DND-41 (cell line): ENCODE measurements at regions not wholly inside any gene's neighbourhood (a gene's known extent, or its start where the extent isn't known, plus 50 kb on each side); places are given as distances from the start of the nearest gene placed in this dataset.

Experiments used
- ATAC-seq: fragments of 200-7000 bp; cut with Tn5 transposase; 3 replicates; pipeline ENCODE4 v1.9.1; 2021; ENCODE audit warnings: low read depth; ENCODE audit not compliant: insufficient read depth
- DNase-seq: peaks from one replicate; pipeline ENCODE4 v3.0.0-alpha.2; 2020
- H2AFZ ChIP-seq: 2 replicates; pipeline ENCODE4 v1.6.0; 2012; ENCODE audit warnings: low read depth, low read length
- H3K27ac ChIP-seq: 2 replicates; pipeline ENCODE4 v1.5.1; 2012; ENCODE audit warnings: low read length, inconsistent platforms
- H3K27me3 ChIP-seq: fragments of 200-600 bp; sonication (generic); 2 replicates; pipeline ENCODE4 v1.6.0; 2012; ENCODE audit warnings: low read length, mild to moderate bottlenecking, inconsistent platforms; ENCODE audit not compliant: insufficient read depth, poor library complexity
- H3K36me3 ChIP-seq: 2 replicates; pipeline ENCODE4 v1.5.1; 2012; ENCODE audit warnings: low read length, inconsistent platforms; ENCODE audit not compliant: insufficient read depth
- H3K4me1 ChIP-seq: 2 replicates; pipeline ENCODE4 v1.5.1; 2012; ENCODE audit warnings: mild to moderate bottlenecking, low read length; ENCODE audit not compliant: insufficient read depth
- H3K4me2 ChIP-seq: 2 replicates; pipeline ENCODE4 v1.6.0; 2012; ENCODE audit warnings: mild to moderate bottlenecking, moderate library complexity, low read length, inconsistent platforms; ENCODE audit not compliant: insufficient read depth
- H3K4me3 ChIP-seq, 2 experiments: fragments of 200-600 bp in 1 of 2; shearing (Covaris generic) in 1 of 2; 2 replicates each; pipeline ENCODE4 v1.5.1; 2012 to 2016; ENCODE audit warnings: inconsistent platforms in 2 of 2, low read length in 2 of 2, mild to moderate bottlenecking in 2 of 2, low read depth in 1 of 2, moderate library complexity in 1 of 2
- H3K79me2 ChIP-seq: 2 replicates; pipeline ENCODE4 v1.6.0; 2012; ENCODE audit warnings: low read length, inconsistent platforms; ENCODE audit not compliant: insufficient read depth
- H3K9ac ChIP-seq: 2 replicates; pipeline ENCODE4 v1.6.0; 2012; ENCODE audit warnings: low read depth, mild to moderate bottlenecking, inconsistent platforms, low read length, moderate library complexity
- H3K9me3 ChIP-seq: 2 replicates; pipeline ENCODE4 v1.5.1; 2012; ENCODE audit warnings: low read length, moderate library complexity, mild to moderate bottlenecking, inconsistent platforms; ENCODE audit not compliant: insufficient read depth, severe bottlenecking
- H4K20me1 ChIP-seq: 2 replicates; pipeline ENCODE4 v1.6.0; 2012; ENCODE audit warnings: low read length; ENCODE audit not compliant: insufficient read depth
- EZH2 ChIP-seq: IDR thresholded peaks from 3 replicates; pipeline ENCODE4 v1.6.1; 2012; ENCODE audit warnings: borderline replicate concordance, low read depth, mild to moderate bottlenecking, moderate library complexity, low read length, inconsistent platforms; ENCODE audit not compliant: severe bottlenecking
- TF ChIP-seq, protein P1 (sequence below): IDR thresholded peaks from 2 replicates; pipeline ENCODE4 v1.5.1; 2012; ENCODE audit warnings: borderline replicate concordance, low read length, moderate library complexity, mild to moderate bottlenecking; ENCODE audit not compliant: poor library complexity, severe bottlenecking; ENCODE audit errors: extremely low read depth

DNA sequence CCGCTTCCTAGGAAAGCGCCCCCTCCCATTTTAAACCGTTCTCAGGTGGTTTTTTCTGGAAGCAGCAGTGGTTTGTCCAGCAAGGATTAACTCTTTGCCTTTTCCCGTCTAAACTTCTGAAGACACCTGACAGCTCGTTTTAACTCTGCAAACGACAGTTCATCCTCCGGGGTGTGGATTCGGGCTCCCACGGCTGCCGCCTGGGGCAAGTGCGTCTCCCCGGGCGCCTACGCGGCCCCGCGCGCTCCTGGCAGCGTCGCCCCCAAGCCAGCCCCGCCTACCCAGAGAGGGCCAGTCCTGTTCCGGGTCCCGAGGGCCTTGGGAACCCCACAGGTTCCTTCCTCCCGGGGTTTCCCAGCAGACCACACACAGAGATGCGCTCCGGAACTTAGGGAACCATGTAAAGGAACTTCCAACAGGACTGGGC is 54.4 kb downstream of the PRR18 start:
- Histone ChIP-seq H3K36me3 (no peaks in the 10 kb centered on the region), H3K4me1 (peaks cover 64% of the 10 kb centered on the region), H3K4me2 (no peak overlapping the region), H3K27ac (no peak overlapping the region; the same call in 1 of the 2 replicates), H3K9ac (no peak overlapping the region), H2AFZ (no peak overlapping the region), H4K20me1 (no peaks in the 10 kb centered on the region), H3K9me3 (no peaks in the 10 kb centered on the region), H3K79me2 (no peaks in the 10 kb centered on the region), H3K4me3 (no peak overlapping the region), H3K27me3 (no peaks in the 10 kb centered on the region)
- DNase-seq (peak; percentile 65), ATAC-seq (peak; percentile 60)
- no peak for TF ChIP-seq EZH2
- TF ChIP-seq, protein P1, sequence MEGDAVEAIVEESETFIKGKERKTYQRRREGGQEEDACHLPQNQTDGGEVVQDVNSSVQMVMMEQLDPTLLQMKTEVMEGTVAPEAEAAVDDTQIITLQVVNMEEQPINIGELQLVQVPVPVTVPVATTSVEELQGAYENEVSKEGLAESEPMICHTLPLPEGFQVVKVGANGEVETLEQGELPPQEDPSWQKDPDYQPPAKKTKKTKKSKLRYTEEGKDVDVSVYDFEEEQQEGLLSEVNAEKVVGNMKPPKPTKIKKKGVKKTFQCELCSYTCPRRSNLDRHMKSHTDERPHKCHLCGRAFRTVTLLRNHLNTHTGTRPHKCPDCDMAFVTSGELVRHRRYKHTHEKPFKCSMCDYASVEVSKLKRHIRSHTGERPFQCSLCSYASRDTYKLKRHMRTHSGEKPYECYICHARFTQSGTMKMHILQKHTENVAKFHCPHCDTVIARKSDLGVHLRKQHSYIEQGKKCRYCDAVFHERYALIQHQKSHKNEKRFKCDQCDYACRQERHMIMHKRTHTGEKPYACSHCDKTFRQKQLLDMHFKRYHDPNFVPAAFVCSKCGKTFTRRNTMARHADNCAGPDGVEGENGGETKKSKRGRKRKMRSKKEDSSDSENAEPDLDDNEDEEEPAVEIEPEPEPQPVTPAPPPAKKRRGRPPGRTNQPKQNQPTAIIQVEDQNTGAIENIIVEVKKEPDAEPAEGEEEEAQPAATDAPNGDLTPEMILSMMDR: no peak

DNA sequence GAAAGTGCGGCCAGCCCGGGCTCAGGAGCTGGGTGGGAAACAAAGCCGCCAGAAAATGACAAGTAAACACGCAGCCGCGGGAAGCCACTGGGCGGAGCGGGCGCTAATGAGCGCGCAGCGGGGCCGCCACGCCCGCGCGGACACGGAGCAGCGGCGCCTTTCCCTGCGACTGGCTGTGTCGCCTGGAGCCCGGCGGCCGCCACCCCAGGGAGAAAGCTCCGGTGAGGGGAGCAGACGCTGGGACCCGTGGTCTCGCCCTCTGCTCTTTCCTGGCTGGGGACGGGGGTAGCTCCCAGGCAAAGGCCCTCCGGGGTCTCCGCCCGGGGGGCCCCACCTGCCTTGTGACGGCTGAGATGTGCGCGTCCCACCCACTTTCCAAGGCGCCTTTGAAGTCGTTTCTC is 54.9 kb downstream of the PRR18 start:
- peak overlapping the region; percentile 25; the same call in 1 of the 2 replicates for H3K9ac ChIP-seq
- peak; percentile 66 for ATAC-seq

GRCh38 chr6:166252601-166253000 is 55.6 kb downstream of the PRR18 start:
- TF ChIP-seq EZH2: no peak
- TF ChIP-seq, protein P1: no peak
- H3K27ac ChIP-seq: peak overlapping the region; percentile 72
- no peaks in the 10 kb centered on the region for H3K36me3 ChIP-seq
- no peaks in the 10 kb centered on the region for H3K27me3 ChIP-seq
- H3K4me3 ChIP-seq: no peak overlapping the region
- ATAC-seq (no peak), DNase-seq (no peak)
- no peak overlapping the region for H2AFZ ChIP-seq
- H3K4me1 ChIP-seq: peaks cover 55% of the 10 kb centered on the region
- no peak overlapping the region for H3K9ac ChIP-seq
- H3K9me3 ChIP-seq: no peaks in the 10 kb centered on the region
- no peaks in the 10 kb centered on the region for H3K79me2 ChIP-seq
- H3K4me2 ChIP-seq: no peak overlapping the region
- H4K20me1 ChIP-seq: no peaks in the 10 kb centered on the region

More for the DNA sequence above, 54.9 kb downstream of the PRR18 start:
- Histone ChIP-seq H3K36me3 (no peaks in the 10 kb centered on the region), H3K9me3 (no peaks in the 10 kb centered on the region), H3K4me1 (peaks cover 59% of the 10 kb centered on the region), H3K4me3 (no peak overlapping the region; a peak in 1 of 4 replicates), H3K79me2 (no peaks in the 10 kb centered on the region), H4K20me1 (no peaks in the 10 kb centered on the region), H3K4me2 (no peak overlapping the region), H3K27me3 (no peaks in the 10 kb centered on the region), H2AFZ (peak overlapping the region; percentile 5; the same call in 1 of the 2 replicates), H3K27ac (no peak overlapping the region; the same call in 1 of the 2 replicates)
- TF ChIP-seq EZH2: no peak
- TF ChIP-seq, protein P1: no peak
- DNase-seq: peak; percentile 64
